Liver (tissue), 3 donors: ENCODE measurements at regions not wholly inside any gene's neighbourhood (a gene's known extent, or its start where the extent isn't known, plus 50 kb on each side); places are given as distances from the start of the nearest gene placed in this dataset.

Source experiments
- ATF3 ChIP-seq: IDR thresholded peaks from 2 replicates; pipeline ENCODE4 v1.6.1; 2016; ENCODE audit warnings: antibody characterized with exemption
- GABPA ChIP-seq, 2 donors: IDR thresholded peaks in 1 of 2; conservative IDR thresholded peaks in 1 of 2; 2 replicates each; pipeline ENCODE4 v1.6.1; 2016; ENCODE audit warnings: antibody characterized with exemption in 2 of 2, mild to moderate bottlenecking in 1 of 2, moderate library complexity in 1 of 2
- HNF4G ChIP-seq: IDR thresholded peaks from 2 replicates; pipeline ENCODE4 v1.6.1; 2016; ENCODE audit warnings: antibody characterized with exemption
- JUND ChIP-seq, 2 donors: IDR thresholded peaks; 2 replicates each; pipeline ENCODE4 v1.6.1; 2016; ENCODE audit warnings: antibody characterized with exemption in 2 of 2
- NR2F2 ChIP-seq: IDR thresholded peaks from 2 replicates; pipeline ENCODE4 v1.6.1; 2016; ENCODE audit warnings: antibody characterized with exemption
- RAD21 ChIP-seq, 2 donors: IDR thresholded peaks; 2 replicates each; pipeline ENCODE4 v1.6.1; 2016; ENCODE audit warnings: antibody characterized with exemption in 2 of 2, mild to moderate bottlenecking in 2 of 2
- REST ChIP-seq: IDR thresholded peaks from 2 replicates; pipeline ENCODE4 v1.6.1; 2016; ENCODE audit warnings: antibody characterized with exemption, mild to moderate bottlenecking
- RXRA ChIP-seq, 2 donors: IDR thresholded peaks; 2 replicates each; pipeline ENCODE4 v1.6.1; 2017 to 2018; ENCODE audit warnings: antibody characterized with exemption in 2 of 2, mild to moderate bottlenecking in 1 of 2
- TAF1 ChIP-seq: conservative IDR thresholded peaks from 2 replicates; pipeline ENCODE4 v1.6.1; 2016; ENCODE audit warnings: antibody characterized with exemption, mild to moderate bottlenecking
- TF ChIP-seq, protein P1 (sequence below): fragments of 150-350 bp; IDR thresholded peaks from 2 replicates; pipeline ENCODE4 v1.5.1; 2017; ENCODE audit warnings: improper control_type of control experiment, low read depth, low read length; ENCODE audit not compliant: missing input control
- donor health status: healthy.
- donor health status: healthy.

GRCh38 chr1:185536165-185536920 lies 197.8 kb upstream of the HMCN1 start:
- TF ChIP-seq, protein P1, sequence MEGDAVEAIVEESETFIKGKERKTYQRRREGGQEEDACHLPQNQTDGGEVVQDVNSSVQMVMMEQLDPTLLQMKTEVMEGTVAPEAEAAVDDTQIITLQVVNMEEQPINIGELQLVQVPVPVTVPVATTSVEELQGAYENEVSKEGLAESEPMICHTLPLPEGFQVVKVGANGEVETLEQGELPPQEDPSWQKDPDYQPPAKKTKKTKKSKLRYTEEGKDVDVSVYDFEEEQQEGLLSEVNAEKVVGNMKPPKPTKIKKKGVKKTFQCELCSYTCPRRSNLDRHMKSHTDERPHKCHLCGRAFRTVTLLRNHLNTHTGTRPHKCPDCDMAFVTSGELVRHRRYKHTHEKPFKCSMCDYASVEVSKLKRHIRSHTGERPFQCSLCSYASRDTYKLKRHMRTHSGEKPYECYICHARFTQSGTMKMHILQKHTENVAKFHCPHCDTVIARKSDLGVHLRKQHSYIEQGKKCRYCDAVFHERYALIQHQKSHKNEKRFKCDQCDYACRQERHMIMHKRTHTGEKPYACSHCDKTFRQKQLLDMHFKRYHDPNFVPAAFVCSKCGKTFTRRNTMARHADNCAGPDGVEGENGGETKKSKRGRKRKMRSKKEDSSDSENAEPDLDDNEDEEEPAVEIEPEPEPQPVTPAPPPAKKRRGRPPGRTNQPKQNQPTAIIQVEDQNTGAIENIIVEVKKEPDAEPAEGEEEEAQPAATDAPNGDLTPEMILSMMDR, result no peak
- TF ChIP-seq HNF4G, result no peak
- TF ChIP-seq RXRA (IDR thresholded peaks at IDR 0.05), result no peak
- TF ChIP-seq JUND (IDR thresholded peaks at IDR 0.05), result no peak
- TF ChIP-seq REST, result no peak
- TF ChIP-seq RAD21 (IDR thresholded peaks at IDR 0.05), result no peak
- TF ChIP-seq GABPA (IDR thresholded peaks at IDR 0.05 in 1 of 2, conservative IDR thresholded peaks at IDR 0.05 in 1 of 2), result no peak
- no peak for TF ChIP-seq ATF3
- no peak for TF ChIP-seq NR2F2
- no peak for TF ChIP-seq TAF1
